H54 (cell line): ENCODE measurements at regions not wholly inside any gene's neighbourhood (a gene's known extent, or its start where the extent isn't known, plus 50 kb on each side); places are given as distances from the start of the nearest gene placed in this dataset.
"Not testable (repeated sequence)": the region's sequence is repeated elsewhere in the genome, so short reads cannot be mapped to it uniquely, and the experiment has no call there.

ENCODE experiments used
- DNase-seq: peaks from one replicate; pipeline ENCODE4 v3.0.0; 2011; ENCODE audit warnings: low spot score, mixed read lengths; ENCODE audit not compliant: insufficient read length
- FAIRE-seq: peaks from 3 replicates; lab custom pipeline; 2011; peaks lifted over from hg19 to GRCh38; lab: Jason Lieb, UNC
- POLR2A ChIP-seq: IDR thresholded peaks from 2 replicates; pipeline ENCODE4 v1.6.1; 2011; ENCODE audit warnings: low read depth, mild to moderate bottlenecking, low read length

- no peak for TF ChIP-seq POLR2A
- FAIRE-seq (no peak), DNase-seq (no peak)
These were observed 335.8 kb downstream of the NR2F1-AS1 start for GRCh38 chr5:93245226-93245625.

- DNase-seq (no peak), FAIRE-seq (no peak)
- no peak for TF ChIP-seq POLR2A
These were observed 337.5 kb downstream of the NR2F1-AS1 start for GRCh38 chr5:93243481-93243880.

- TF ChIP-seq POLR2A = no peak
- DNase-seq = no peak
- FAIRE-seq = no peak
These were observed 340.7 kb downstream of the NR2F1-AS1 start for GRCh38 chr5:93240228-93240834.

- no peak for DNase-seq
- FAIRE-seq = peak; percentile 77
- no peak for TF ChIP-seq POLR2A
These were observed 344.1 kb downstream of the NR2F1-AS1 start for GRCh38 chr5:93236807-93237421.

- DNase-seq (no peak), FAIRE-seq (no peak)
- TF ChIP-seq POLR2A = no peak
These were observed 345.3 kb downstream of the NR2F1-AS1 start for GRCh38 chr5:93235761-93236160.

GRCh38 chr5:93226202-93226735 is 354.8 kb downstream of the NR2F1-AS1 start:
- no peak for FAIRE-seq
- DNase-seq = no peak
- no peak for TF ChIP-seq POLR2A

- DNase-seq (no peak), FAIRE-seq (peak; percentile 30)
- TF ChIP-seq POLR2A = no peak
These were observed 355.3 kb downstream of the NR2F1-AS1 start for GRCh38 chr5:93225748-93226147.

- FAIRE-seq (no peak), DNase-seq (no peak)
- TF ChIP-seq POLR2A = no peak
These were observed 356.4 kb downstream of the NR2F1-AS1 start for GRCh38 chr5:93224624-93225023.

GRCh38 chr5:93221773-93222172 is 359.2 kb downstream of the NR2F1-AS1 start:
- no peak for TF ChIP-seq POLR2A
- FAIRE-seq (no peak), DNase-seq (no peak)

- no peak for FAIRE-seq
- TF ChIP-seq POLR2A = no peak
- DNase-seq = no peak
These were observed 360.6 kb downstream of the NR2F1-AS1 start for GRCh38 chr5:93220431-93220830.

GRCh38 chr5:93219641-93220145 is 361.3 kb downstream of the NR2F1-AS1 start:
- no peak for DNase-seq
- TF ChIP-seq POLR2A = no peak

GRCh38 chr5:93213111-93213794 is 367.8 kb downstream of the NR2F1-AS1 start:
- DNase-seq, FAIRE-seq: not testable (repeated sequence)

More at GRCh38 chr5:93219641-93220145, 361.3 kb downstream of the NR2F1-AS1 start:
- FAIRE-seq = no peak

GRCh38 chr5:93209476-93209875 is 371.5 kb downstream of the NR2F1-AS1 start:
- TF ChIP-seq POLR2A = no peak
- FAIRE-seq (no peak), DNase-seq (no peak)

GRCh38 chr5:93208141-93208751 is 372.8 kb downstream of the NR2F1-AS1 start:
- DNase-seq (no peak), FAIRE-seq (no peak)
- no peak for TF ChIP-seq POLR2A
